GM21717 (cell line): ENCODE measurements at regions not wholly inside any gene's neighbourhood (a gene's known extent, or its start where the extent isn't known, plus 50 kb on each side); places are given as distances from the start of the nearest gene placed in this dataset.

Experiments
- ATAC-seq: cut with Tn5 transposase; IDR thresholded peaks from one replicate; pipeline ENCODE4 v1.9.1; 2021; ENCODE audit warnings: mild to moderate bottlenecking, moderate library complexity; ENCODE audit not compliant: unreplicated experiment

DNA sequence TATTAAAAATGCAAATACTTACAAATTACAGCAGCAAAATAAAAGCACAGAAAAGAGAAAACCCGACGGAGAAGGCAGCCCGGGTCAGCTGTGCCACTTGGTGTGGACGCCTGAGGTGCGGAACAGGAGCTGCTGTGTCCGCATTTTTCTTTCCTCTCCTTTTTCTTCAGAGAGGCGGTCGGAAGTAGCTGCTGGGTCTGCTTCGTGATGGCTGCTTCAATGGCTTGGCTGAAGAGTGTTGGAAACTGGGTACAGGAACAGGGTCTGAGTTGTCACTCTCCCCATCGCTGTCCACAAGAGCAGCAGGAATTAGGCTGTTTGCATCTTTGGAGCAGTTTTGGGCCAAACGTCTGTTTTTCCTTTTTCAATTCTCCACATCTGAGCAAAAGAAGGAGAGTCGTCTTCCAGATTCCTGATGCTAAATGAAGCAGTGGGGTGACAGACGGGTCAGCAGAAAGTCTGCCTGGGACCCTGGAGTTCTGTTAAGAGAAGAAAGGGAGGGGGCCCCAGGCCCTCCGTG lies 53.5 kb upstream of the ARL8B start:
- ATAC-seq = no peak

DNA sequence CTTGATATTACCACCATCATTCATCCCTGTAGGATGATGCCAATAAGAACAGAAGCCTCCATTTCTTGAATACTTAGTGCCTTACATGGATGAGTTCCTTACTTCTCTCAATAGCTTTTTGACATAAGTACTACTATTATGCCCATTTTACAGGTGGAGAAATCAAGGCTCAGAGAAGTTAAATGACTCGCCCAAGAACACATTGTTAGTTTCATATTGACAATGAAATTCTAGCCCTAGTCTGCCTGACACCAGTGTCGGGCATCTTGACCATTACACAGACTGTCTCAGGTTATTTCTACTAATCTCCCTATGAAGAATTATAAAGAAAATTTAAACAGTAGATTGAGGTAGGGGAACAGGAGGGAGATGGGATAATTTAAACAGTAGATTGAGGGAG lies 52.5 kb upstream of the ARL8B start:
- ATAC-seq = no peak

DNA sequence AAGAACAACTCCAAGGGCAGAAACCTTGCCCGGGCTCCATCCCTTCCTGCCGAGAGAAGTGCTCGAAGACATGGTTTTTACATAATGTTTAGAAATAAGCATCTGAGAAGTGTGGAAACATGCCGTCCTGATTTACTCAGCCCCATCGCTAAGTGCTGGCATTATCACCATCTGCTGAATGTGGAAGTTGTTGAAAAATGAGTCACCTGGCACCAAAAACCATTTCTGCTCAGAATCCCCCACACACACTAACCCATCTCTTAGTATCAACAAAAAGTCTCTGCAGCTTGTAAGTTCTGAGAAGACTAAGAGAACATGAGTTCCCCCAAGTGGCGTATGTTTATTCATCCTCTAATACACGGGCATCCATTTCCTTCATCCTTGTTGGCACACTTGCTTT lies 51.0 kb upstream of the ARL8B start:
- ATAC-seq = no peak

DNA sequence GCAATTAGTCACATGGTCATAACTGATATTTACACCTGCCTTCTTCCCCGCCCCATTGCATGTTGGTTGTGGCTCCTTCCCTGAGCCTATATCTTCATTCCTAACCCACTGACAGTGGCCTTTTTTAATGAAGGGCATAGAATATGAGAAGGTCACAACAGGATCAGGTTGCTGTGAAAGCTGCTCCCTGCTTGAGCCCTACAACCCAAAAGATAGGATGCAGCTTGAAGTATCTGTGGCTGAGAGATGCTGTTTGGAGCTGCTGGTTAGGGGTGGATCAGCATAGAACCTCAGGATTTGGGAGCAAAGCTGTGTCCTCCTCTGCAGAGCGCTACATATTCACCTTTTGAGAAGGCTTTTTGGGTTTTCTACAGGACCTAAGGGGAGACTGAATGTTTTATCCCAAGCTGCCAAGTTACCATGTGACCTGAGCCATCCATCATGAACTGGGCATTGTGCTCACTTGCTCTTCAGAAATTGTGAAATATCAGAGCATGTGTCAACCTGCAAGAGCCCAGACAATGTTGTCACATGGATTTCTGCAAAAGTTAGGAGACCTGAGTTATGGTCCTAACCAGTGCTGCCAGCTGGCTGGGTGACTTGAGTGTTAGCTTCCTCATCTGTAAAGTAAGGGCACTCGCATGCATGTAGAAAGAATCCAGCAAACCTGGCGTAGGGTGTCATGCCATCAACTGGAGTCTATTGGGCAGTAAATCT lies 49.8 kb upstream of the ARL8B start:
- no peak for ATAC-seq
